ENCODE measurements at regions not wholly inside any gene's neighbourhood (a gene's known extent, or its start where the extent isn't known, plus 50 kb on each side); places are given as distances from the start of the nearest gene placed in this dataset.

- CTCF ChIA-PET (ENCODE audit: low intra/inter-chr PET ratio, low total read pairs): no interaction called here
- 20% methylated on average over 5 of the region's 5 CpGs for WGBS (ENCODE audit: low lambda C conversion rate)
- DNase-seq (ENCODE audit: low spot score): peak; percentile 38
Measured at GRCh38 chr10:22851865-22852239, 76.0 kb upstream of the ARMC3 start.

GRCh38 chr10:22850541-22850940, 77.3 kb upstream of the ARMC3 start:
- Histone ChIP-seq H2AFZ (ENCODE audit: low read length) (no peak overlapping the region), H3K4me1 (ENCODE audit: insufficient read depth, low read length) (peaks cover 37% of the 10 kb centered on the region), H3K4me2 (ENCODE audit: low read depth, low read length) (no peak overlapping the region), H4K20me1 (ENCODE audit: insufficient read depth, low read length) (no peaks in the 10 kb centered on the region), H3K79me2 (ENCODE audit: insufficient read depth, low read length) (no peaks in the 10 kb centered on the region), H3K9me3 (ENCODE audit: low read length) (no peaks in the 10 kb centered on the region), H3K4me3 (replicated peaks in 1 of 3; ENCODE audit: insufficient read depth in 1 of 3, low read depth in 2 of 3, low read length in 3 of 3) (no peak overlapping the region), H3K27ac (ENCODE audit: extremely low read length, insufficient read depth, low read length) (no peak overlapping the region), H3K9ac (ENCODE audit: insufficient read depth, low read depth, low read length) (no peak overlapping the region), H3K36me3 (replicated peaks in 1 of 2; ENCODE audit: control insufficient read depth in 1 of 2, insufficient read depth in 2 of 2, low read length in 2 of 2) (no peaks in the 10 kb centered on the region), H3K27me3 (ENCODE audit: control insufficient read depth in 1 of 2, insufficient read depth in 2 of 2, low read length in 2 of 2) (no peaks in the 10 kb centered on the region)
- in situ Hi-C loops (cut with HindIII; ENCODE audit: extremely low pct_ligation_motif_present, low pct_unique_long_range_greater_than_20kb): no loop called here
- no peak for ATAC-seq
- ChIA-PET POLR2A (no interaction called here), CTCF (ENCODE audit: low intra/inter-chr PET ratio, low total read pairs) (no interaction called here)
- BruUV-seq (replicated peaks): no TSS peak
- DNase-seq (ENCODE audit: low spot score): no peak
- FAIRE-seq: no peak
- WGBS (ENCODE audit: low lambda C conversion rate): 94% methylated on average over 3 of the region's 3 CpGs
- intact Hi-C loops (cut with micrococcal nuclease; ENCODE audit: unreplicated experiment): no loop called here
- no peak for TF ChIP-seq KLF13 (CRISPR knock-in tag; IDR thresholded peaks at IDR 0.05)
- no peak for TF ChIP-seq HNRNPH1 (optimal IDR thresholded peaks at IDR 0.05; ENCODE audit: low read depth, low read length)
- no peak for TF ChIP-seq ZFP37 (CRISPR knock-in tag; IDR thresholded peaks at IDR 0.05; ENCODE audit: borderline replicate concordance)
- no peak for TF ChIP-seq ZFP36 (IDR thresholded peaks at IDR 0.05; ENCODE audit: borderline replicate concordance, low read depth, low read length, partially characterized antibody)
- no peak for TF ChIP-seq MYPOP (CRISPR knock-in tag; IDR thresholded peaks at IDR 0.05)
- no peak for TF ChIP-seq CREB3 (CRISPR knock-in tag; IDR thresholded peaks at IDR 0.05)
- TF ChIP-seq U2AF2 (IDR thresholded peaks at IDR 0.05; ENCODE audit: low read depth, low read length): no peak
- no peak for TF ChIP-seq SAP130 (CRISPR knock-in tag; IDR thresholded peaks at IDR 0.05; ENCODE audit: low read depth)
- no peak for TF ChIP-seq JUNB (CRISPR knock-in tag; IDR thresholded peaks at IDR 0.05; ENCODE audit: borderline replicate concordance)

More at GRCh38 chr10:22851865-22852239, 76.0 kb upstream of the ARMC3 start:
- Histone ChIP-seq H3K36me3 (replicated peaks in 1 of 2; ENCODE audit: control insufficient read depth in 1 of 2, insufficient read depth in 2 of 2, low read length in 2 of 2) (no peaks in the 10 kb centered on the region), H3K9me3 (ENCODE audit: low read length) (no peaks in the 10 kb centered on the region), H3K79me2 (ENCODE audit: insufficient read depth, low read length) (no peaks in the 10 kb centered on the region), H3K4me1 (ENCODE audit: insufficient read depth, low read length) (peaks cover 37% of the 10 kb centered on the region), H3K27ac (ENCODE audit: extremely low read length, insufficient read depth, low read length) (no peak overlapping the region), H4K20me1 (ENCODE audit: insufficient read depth, low read length) (no peaks in the 10 kb centered on the region), H3K9ac (ENCODE audit: insufficient read depth, low read depth, low read length) (no peak overlapping the region), H3K27me3 (ENCODE audit: control insufficient read depth in 1 of 2, insufficient read depth in 2 of 2, low read length in 2 of 2) (peaks cover 0 to 2% of the 10 kb centered on the region in 2 experiments; a peak in 1 of 5 replicates), H3K4me2 (ENCODE audit: low read depth, low read length) (0 out of 2 replicates have a peak overlapping the region, but pooled peaks have one; percentile 12), H3K4me3 (replicated peaks in 1 of 3; ENCODE audit: insufficient read depth in 1 of 3, low read depth in 2 of 3, low read length in 3 of 3) (no peak overlapping the region), H2AFZ (ENCODE audit: low read length) (no peak overlapping the region)
- POLR2A ChIA-PET: no interaction called here
- TF ChIP-seq ZNF33B (CRISPR knock-in tag; IDR thresholded peaks at IDR 0.05): no peak
- 0 out of 2 replicates have a peak, but pooled peaks have one; percentile 22 for TF ChIP-seq SAP130 (CRISPR knock-in tag; IDR thresholded peaks at IDR 0.05; ENCODE audit: low read depth)
- TF ChIP-seq FOSL2 (CRISPR knock-in tag; IDR thresholded peaks at IDR 0.05): peak; percentile 56
- TF ChIP-seq ZFP62 (CRISPR knock-in tag; IDR thresholded peaks at IDR 0.05): no peak
- TF ChIP-seq ZNF766 (CRISPR knock-in tag; IDR thresholded peaks at IDR 0.05; ENCODE audit: borderline replicate concordance): no peak
- 0 out of 3 replicates have a peak, but pooled peaks have one; percentile 13 for TF ChIP-seq MXI1 (IDR thresholded peaks at IDR 0.05; ENCODE audit: borderline replicate concordance, low read depth, low read length)
- TF ChIP-seq NBN (conservative IDR thresholded peaks at IDR 0.05): 0 out of 2 replicates have a peak, but pooled peaks have one; percentile 17
- no peak for TF ChIP-seq HMGXB4 (CRISPR knock-in tag; IDR thresholded peaks at IDR 0.05; ENCODE audit: borderline replicate concordance in 1 of 2, low read depth in 1 of 2)
- no peak for FAIRE-seq
- BruUV-seq (replicated peaks): no TSS peak
- intact Hi-C loops (cut with micrococcal nuclease; ENCODE audit: unreplicated experiment): no loop called here
- ATAC-seq: no peak
- in situ Hi-C loops (cut with HindIII; ENCODE audit: extremely low pct_ligation_motif_present, low pct_unique_long_range_greater_than_20kb): no loop called here
